Fibroblast of mammary gland (primary cell): ENCODE measurements at regions not wholly inside any gene's neighbourhood (a gene's known extent, or its start where the extent isn't known, plus 50 kb on each side); places are given as distances from the start of the nearest gene placed in this dataset.

Source experiments
- DNase-seq: peaks from one replicate; pipeline ENCODE4 v3.0.0-alpha.2; 2010; ENCODE audit warnings: low read depth
- H3K4me3 ChIP-seq: 2 replicates; pipeline ENCODE4 v1.5.1; 2011; ENCODE audit warnings: low read depth, mild to moderate bottlenecking, low read length, moderate library complexity; ENCODE audit not compliant: control insufficient read depth
- TF ChIP-seq, protein P1 (sequence below): conservative IDR thresholded peaks from 2 replicates; pipeline ENCODE4 v1.5.1; 2011; ENCODE audit warnings: low read depth, low read length, inconsistent platforms; ENCODE audit not compliant: control insufficient read depth, insufficient read depth

DNA sequence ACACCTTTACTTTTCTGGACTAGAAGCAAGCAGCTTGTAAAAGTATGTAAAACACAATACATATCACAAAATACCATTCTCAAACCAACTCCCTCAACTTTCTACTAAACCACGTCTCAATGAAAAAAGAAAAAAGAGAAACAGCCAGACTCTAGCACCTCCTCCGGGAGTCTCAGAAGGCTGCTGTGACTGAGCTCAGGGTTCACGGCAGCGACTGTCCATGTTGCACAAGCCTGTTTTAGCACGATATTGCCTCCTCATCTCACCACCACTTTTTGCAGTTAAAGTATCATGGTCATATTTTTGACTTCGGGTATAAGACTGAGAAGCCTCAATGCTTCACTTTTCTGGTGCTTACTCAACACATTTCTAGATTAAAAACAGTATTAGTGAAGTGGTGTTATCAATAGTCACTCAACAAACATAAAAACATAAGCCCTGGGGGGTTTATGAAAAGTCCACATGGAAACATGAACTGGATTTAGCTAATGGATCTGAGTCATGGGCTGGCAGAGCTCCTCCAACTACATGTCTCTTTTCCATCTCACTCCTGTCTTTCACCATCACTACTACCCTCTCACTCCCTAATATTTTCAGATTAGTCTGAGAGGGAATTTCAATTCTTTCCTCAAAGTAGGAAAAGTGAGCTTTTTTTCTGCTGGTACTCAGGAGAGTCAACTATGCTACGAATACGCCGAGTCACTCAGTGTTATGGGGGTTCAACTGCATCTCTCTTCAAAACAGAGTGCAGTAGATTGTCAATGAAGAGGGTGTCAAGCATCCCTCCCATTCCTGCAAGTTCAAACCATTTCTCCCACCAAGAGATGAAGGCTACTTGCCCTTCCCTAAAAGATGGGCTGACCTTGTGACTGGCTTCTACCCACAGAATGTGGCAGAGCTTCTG lies 113.7 kb downstream of the OSR1 start:
- no peak overlapping the region for H3K4me3 ChIP-seq
- DNase-seq = peak; percentile 65
- TF ChIP-seq, protein P1, sequence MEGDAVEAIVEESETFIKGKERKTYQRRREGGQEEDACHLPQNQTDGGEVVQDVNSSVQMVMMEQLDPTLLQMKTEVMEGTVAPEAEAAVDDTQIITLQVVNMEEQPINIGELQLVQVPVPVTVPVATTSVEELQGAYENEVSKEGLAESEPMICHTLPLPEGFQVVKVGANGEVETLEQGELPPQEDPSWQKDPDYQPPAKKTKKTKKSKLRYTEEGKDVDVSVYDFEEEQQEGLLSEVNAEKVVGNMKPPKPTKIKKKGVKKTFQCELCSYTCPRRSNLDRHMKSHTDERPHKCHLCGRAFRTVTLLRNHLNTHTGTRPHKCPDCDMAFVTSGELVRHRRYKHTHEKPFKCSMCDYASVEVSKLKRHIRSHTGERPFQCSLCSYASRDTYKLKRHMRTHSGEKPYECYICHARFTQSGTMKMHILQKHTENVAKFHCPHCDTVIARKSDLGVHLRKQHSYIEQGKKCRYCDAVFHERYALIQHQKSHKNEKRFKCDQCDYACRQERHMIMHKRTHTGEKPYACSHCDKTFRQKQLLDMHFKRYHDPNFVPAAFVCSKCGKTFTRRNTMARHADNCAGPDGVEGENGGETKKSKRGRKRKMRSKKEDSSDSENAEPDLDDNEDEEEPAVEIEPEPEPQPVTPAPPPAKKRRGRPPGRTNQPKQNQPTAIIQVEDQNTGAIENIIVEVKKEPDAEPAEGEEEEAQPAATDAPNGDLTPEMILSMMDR = no peak

DNA sequence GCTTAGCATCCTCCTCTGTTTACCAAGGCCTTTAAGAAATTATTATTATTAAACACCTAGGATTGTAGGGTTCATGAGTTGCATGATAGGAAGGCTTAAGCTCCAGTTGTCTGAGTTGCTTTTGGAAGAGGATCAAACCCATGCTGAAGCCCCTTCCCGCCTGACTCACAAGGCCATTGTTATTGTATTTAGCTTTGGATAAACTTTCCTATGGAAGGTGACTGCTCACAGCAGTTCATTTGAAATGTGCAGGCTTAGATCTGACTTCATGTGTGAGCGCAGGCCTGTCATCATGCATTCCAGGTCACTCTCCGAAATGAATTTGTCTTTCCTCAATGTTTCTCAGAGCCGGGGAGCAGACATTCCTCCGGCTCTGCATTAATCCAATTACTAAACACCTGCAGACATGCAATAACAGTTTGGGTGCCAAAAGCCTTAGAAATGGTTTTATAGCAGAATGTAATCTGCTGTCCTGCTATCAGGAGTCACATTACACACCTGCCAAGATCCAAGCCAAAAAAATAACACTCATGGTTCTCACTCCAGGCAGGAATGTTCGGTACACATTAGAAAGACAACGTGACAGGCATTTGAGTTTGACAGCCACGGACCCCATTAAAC lies 119.9 kb downstream of the OSR1 start:
- H3K4me3 ChIP-seq = no peak overlapping the region
- no peak for DNase-seq
- TF ChIP-seq, protein P1 = no peak

DNA sequence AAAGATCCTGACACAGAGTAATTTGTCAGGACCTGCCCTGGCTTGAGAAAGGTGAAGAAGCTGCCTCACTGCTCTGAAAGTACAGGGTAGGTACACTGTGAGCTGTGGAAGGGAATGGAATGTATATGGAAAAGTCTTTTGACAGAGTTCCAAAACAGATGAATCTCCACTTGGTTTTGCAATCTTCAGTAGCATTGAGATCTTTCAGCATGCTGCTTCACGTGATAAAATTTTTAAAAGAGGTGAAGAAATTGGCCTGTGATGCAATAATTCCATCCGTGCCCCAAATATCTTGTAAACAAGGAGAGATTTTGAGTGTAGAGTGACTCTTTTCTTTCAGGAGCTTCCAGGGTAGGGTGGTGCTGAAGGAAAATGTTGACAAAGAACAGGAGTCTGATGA lies 123.1 kb downstream of the OSR1 start:
- TF ChIP-seq, protein P1 = no peak
- peak; percentile 88 for DNase-seq
- no peak overlapping the region for H3K4me3 ChIP-seq

DNA sequence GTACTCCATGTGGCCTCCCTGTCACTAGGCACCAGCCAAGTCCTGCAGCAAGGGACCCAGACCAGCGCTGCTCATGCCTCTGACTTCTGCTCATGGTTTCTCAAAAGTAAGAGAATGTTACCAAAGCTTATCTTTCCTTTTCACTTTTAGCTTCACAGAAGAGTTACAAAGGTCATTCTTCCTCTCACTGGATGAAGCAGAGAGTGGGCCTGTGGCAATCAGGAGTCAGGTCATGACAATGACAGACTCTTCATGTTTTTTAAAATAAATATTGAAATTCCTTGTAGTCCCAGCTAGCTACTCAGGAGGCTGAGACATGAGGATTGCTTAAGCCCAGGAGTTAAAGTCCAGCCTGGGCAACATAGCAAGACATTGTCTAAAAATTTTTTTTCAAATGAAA lies 126.1 kb downstream of the OSR1 start:
- H3K4me3 ChIP-seq = no peak overlapping the region
- DNase-seq = no peak
- TF ChIP-seq, protein P1 = no peak

DNA sequence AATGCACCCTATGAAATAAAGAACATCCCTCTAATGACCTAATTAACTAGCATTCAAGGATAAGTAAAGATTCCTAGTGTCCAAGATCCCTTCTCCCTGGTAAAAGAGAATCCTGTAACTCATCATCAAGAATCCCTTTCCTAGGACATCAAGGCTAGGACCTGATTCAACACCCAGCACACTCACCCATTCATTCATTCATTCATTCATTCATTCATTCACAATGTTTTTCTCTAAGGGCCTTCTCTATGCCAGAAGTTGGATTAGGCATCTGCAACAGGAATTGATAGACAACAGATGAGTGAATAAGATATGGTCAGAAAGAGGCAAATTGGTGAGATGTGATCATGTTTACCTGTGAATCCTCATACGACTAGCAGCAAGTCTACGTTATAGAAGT lies 126.8 kb downstream of the OSR1 start:
- no peak overlapping the region for H3K4me3 ChIP-seq
- no peak for DNase-seq
- TF ChIP-seq, protein P1 = no peak

DNA sequence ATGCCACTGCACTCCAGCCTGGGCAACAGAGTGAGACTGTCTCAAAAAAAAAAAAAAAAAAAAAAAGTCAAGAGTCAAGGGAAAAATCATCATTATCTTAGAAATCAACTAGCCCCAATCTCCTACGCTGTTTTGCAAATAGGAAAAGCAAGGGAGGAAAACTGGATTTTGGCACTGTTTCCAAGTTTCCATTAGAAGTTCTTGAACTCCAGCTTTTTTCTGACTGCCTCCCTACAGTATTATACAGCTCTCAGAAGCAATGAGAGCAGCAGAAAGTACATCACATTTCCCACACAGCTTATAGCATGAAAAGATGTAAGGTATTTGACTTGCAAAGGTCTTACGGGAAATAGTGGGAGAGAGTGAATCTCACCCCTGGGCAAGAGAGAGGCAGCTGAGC lies 127.8 kb downstream of the OSR1 start:
- no peak for DNase-seq
- TF ChIP-seq, protein P1 = no peak
- H3K4me3 ChIP-seq = no peak overlapping the region
